ENCODE measurements at regions not wholly inside any gene's neighbourhood (a gene's known extent, or its start where the extent isn't known, plus 50 kb on each side); places are given as distances from the start of the nearest gene placed in this dataset.
"Not testable (repeated sequence)": the region's sequence is repeated elsewhere in the genome, so short reads cannot be mapped to it uniquely, and the experiment has no call there.

GRCh38 chr4:189653130-189653653, 287.5 kb upstream of the FRG1 start:
- TF ChIP-seq CTCF, POLR2A (IDR thresholded peaks at IDR 0.05): not testable (repeated sequence)
